ENCODE measurements at regions not wholly inside any gene's neighbourhood (a gene's known extent, or its start where the extent isn't known, plus 50 kb on each side); places are given as distances from the start of the nearest gene placed in this dataset.

DNA sequence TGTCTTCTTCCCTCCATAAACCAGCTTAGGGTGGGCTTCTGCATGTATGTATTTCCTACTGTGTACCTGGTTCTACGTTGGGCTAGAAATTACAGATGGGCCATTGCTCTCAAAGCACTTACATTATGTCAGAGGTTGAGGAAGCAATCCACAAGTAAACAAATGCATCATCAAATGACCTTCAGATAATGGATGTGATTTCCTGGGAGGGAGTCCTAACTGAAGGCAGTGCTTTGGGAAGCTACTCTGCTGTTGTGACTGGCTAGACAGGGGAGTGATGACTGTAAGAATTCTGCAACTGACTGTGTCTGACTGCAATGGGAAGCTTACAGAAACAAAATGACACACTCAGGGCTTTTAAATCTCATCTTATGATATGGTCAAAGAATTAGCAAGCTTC, 71.0 kb upstream of the PRR23E start:
- Histone ChIP-seq H3K27ac (ENCODE audit: low read depth) (no peak overlapping the region), H2AFZ (no peak overlapping the region), H3K27me3 (ENCODE audit: insufficient read depth) (no peaks in the 10 kb centered on the region), H3K4me2 (no peak overlapping the region), H3K4me3 (no peak overlapping the region), H4K20me1 (replicated peaks; ENCODE audit: insufficient read depth) (no peaks in the 10 kb centered on the region), H3K79me2 (replicated peaks; ENCODE audit: insufficient read depth) (no peaks in the 10 kb centered on the region), H3K4me1 (ENCODE audit: insufficient read depth) (no peaks in the 10 kb centered on the region), H3K36me3 (ENCODE audit: insufficient read depth) (no peaks in the 10 kb centered on the region), H3K9me2 (ENCODE audit: insufficient read depth) (0 out of 2 replicates have a peak, but pooled peaks cover 3% of the 10 kb centered on the region), H3F3A (replicated peaks; ENCODE audit: low read depth) (no peaks in the 10 kb centered on the region)
- H3K4me3 Mint-ChIP-seq = no peak overlapping the region
- DNase-seq (ENCODE audit: low spot score) (no peak), ATAC-seq (no peak)
- H3K4me1 Mint-ChIP-seq = peaks cover 8% of the 10 kb centered on the region
- H3K9me3 Mint-ChIP-seq = no peaks in the 10 kb centered on the region; the same call in 2 of the 3 replicates
- TF ChIP-seq STAT1 (IDR thresholded peaks at IDR 0.05; ENCODE audit: unreplicated experiment) (no peak), CREB1 (CRISPR knock-in tag; IDR thresholded peaks at IDR 0.05; ENCODE audit: low read depth) (no peak), ZNF114 (CRISPR knock-in tag; IDR thresholded peaks at IDR 0.05) (no peak), NANOG (IDR thresholded peaks at IDR 0.05; ENCODE audit: borderline replicate concordance) (no peak), POLR2AphosphoS5 (IDR thresholded peaks at IDR 0.05; ENCODE audit: low read depth) (no peak), EZH2 (IDR thresholded peaks at IDR 0.05; ENCODE audit: low read depth, unreplicated experiment) (no peak), ZNF331 (CRISPR knock-in tag; IDR thresholded peaks at IDR 0.05; ENCODE audit: low read depth) (no peak), EZH2phosphoT487 (IDR thresholded peaks at IDR 0.05; ENCODE audit: unreplicated experiment) (no peak), JUNB (IDR thresholded peaks at IDR 0.05; ENCODE audit: unreplicated experiment) (no peak)
- TF ChIP-seq, protein P1, sequence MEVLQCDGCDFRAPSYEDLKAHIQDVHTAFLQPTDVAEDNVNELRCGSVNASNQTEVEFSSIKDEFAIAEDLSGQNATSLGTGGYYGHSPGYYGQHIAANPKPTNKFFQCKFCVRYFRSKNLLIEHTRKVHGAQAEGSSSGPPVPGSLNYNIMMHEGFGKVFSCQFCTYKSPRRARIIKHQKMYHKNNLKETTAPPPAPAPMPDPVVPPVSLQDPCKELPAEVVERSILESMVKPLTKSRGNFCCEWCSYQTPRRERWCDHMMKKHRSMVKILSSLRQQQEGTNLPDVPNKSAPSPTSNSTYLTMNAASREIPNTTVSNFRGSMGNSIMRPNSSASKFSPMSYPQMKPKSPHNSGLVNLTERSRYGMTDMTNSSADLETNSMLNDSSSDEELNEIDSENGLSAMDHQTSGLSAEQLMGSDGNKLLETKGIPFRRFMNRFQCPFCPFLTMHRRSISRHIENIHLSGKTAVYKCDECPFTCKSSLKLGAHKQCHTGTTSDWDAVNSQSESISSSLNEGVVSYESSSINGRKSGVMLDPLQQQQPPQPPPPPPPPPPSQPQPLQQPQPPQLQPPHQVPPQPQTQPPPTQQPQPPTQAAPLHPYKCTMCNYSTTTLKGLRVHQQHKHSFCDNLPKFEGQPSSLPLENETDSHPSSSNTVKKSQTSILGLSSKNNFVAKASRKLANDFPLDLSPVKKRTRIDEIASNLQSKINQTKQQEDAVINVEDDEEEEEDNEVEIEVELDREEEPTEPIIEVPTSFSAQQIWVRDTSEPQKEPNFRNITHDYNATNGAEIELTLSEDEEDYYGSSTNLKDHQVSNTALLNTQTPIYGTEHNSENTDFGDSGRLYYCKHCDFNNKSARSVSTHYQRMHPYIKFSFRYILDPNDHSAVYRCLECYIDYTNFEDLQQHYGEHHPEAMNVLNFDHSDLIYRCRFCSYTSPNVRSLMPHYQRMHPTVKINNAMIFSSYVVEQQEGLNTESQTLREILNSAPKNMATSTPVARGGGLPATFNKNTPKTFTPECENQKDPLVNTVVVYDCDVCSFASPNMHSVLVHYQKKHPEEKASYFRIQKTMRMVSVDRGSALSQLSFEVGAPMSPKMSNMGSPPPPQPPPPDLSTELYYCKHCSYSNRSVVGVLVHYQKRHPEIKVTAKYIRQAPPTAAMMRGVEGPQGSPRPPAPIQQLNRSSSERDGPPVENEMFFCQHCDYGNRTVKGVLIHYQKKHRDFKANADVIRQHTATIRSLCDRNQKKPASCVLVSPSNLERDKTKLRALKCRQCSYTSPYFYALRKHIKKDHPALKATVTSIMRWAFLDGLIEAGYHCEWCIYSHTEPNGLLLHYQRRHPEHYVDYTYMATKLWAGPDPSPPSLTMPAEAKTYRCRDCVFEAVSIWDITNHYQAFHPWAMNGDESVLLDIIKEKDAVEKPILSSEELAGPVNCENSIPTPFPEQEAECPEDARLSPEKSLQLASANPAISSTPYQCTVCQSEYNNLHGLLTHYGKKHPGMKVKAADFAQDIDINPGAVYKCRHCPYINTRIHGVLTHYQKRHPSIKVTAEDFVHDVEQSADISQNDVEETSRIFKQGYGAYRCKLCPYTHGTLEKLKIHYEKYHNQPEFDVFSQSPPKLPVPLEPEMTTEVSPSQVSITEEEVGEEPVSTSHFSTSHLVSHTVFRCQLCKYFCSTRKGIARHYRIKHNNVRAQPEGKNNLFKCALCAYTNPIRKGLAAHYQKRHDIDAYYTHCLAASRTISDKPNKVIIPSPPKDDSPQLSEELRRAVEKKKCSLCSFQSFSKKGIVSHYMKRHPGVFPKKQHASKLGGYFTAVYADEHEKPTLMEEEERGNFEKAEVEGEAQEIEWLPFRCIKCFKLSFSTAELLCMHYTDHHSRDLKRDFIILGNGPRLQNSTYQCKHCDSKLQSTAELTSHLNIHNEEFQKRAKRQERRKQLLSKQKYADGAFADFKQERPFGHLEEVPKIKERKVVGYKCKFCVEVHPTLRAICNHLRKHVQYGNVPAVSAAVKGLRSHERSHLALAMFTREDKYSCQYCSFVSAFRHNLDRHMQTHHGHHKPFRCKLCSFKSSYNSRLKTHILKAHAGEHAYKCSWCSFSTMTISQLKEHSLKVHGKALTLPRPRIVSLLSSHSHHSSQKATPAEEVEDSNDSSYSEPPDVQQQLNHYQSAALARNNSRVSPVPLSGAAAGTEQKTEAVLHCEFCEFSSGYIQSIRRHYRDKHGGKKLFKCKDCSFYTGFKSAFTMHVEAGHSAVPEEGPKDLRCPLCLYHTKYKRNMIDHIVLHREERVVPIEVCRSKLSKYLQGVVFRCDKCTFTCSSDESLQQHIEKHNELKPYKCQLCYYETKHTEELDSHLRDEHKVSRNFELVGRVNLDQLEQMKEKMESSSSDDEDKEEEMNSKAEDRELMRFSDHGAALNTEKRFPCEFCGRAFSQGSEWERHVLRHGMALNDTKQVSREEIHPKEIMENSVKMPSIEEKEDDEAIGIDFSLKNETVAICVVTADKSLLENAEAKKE (CRISPR knock-in tag; IDR thresholded peaks at IDR 0.05) = no peak
- TF ChIP-seq, protein P2, sequence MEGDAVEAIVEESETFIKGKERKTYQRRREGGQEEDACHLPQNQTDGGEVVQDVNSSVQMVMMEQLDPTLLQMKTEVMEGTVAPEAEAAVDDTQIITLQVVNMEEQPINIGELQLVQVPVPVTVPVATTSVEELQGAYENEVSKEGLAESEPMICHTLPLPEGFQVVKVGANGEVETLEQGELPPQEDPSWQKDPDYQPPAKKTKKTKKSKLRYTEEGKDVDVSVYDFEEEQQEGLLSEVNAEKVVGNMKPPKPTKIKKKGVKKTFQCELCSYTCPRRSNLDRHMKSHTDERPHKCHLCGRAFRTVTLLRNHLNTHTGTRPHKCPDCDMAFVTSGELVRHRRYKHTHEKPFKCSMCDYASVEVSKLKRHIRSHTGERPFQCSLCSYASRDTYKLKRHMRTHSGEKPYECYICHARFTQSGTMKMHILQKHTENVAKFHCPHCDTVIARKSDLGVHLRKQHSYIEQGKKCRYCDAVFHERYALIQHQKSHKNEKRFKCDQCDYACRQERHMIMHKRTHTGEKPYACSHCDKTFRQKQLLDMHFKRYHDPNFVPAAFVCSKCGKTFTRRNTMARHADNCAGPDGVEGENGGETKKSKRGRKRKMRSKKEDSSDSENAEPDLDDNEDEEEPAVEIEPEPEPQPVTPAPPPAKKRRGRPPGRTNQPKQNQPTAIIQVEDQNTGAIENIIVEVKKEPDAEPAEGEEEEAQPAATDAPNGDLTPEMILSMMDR (conservative IDR thresholded peaks at IDR 0.05; ENCODE audit: low read depth in 2 of 2) = no peak
- TF ChIP-seq, protein P3, sequence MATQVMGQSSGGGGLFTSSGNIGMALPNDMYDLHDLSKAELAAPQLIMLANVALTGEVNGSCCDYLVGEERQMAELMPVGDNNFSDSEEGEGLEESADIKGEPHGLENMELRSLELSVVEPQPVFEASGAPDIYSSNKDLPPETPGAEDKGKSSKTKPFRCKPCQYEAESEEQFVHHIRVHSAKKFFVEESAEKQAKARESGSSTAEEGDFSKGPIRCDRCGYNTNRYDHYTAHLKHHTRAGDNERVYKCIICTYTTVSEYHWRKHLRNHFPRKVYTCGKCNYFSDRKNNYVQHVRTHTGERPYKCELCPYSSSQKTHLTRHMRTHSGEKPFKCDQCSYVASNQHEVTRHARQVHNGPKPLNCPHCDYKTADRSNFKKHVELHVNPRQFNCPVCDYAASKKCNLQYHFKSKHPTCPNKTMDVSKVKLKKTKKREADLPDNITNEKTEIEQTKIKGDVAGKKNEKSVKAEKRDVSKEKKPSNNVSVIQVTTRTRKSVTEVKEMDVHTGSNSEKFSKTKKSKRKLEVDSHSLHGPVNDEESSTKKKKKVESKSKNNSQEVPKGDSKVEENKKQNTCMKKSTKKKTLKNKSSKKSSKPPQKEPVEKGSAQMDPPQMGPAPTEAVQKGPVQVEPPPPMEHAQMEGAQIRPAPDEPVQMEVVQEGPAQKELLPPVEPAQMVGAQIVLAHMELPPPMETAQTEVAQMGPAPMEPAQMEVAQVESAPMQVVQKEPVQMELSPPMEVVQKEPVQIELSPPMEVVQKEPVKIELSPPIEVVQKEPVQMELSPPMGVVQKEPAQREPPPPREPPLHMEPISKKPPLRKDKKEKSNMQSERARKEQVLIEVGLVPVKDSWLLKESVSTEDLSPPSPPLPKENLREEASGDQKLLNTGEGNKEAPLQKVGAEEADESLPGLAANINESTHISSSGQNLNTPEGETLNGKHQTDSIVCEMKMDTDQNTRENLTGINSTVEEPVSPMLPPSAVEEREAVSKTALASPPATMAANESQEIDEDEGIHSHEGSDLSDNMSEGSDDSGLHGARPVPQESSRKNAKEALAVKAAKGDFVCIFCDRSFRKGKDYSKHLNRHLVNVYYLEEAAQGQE (IDR thresholded peaks at IDR 0.05; ENCODE audit: unreplicated experiment) = no peak
- TF ChIP-seq, protein P4, sequence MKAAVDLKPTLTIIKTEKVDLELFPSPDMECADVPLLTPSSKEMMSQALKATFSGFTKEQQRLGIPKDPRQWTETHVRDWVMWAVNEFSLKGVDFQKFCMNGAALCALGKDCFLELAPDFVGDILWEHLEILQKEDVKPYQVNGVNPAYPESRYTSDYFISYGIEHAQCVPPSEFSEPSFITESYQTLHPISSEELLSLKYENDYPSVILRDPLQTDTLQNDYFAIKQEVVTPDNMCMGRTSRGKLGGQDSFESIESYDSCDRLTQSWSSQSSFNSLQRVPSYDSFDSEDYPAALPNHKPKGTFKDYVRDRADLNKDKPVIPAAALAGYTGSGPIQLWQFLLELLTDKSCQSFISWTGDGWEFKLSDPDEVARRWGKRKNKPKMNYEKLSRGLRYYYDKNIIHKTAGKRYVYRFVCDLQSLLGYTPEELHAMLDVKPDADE (IDR thresholded peaks at IDR 0.05) = no peak
- H3K27ac Mint-ChIP-seq = no peak overlapping the region
- peaks cover 9% of the 10 kb centered on the region for H3K27me3 Mint-ChIP-seq (ENCODE audit: insufficient read depth, low read depth, poor library complexity)
- no peaks in the 10 kb centered on the region for H3K36me3 Mint-ChIP-seq (ENCODE audit: low read depth)

All from GM23338 (cell line).